ENCODE measurements at regions not wholly inside any gene's neighbourhood (a gene's known extent, or its start where the extent isn't known, plus 50 kb on each side); places are given as distances from the start of the nearest gene placed in this dataset.

DNA sequence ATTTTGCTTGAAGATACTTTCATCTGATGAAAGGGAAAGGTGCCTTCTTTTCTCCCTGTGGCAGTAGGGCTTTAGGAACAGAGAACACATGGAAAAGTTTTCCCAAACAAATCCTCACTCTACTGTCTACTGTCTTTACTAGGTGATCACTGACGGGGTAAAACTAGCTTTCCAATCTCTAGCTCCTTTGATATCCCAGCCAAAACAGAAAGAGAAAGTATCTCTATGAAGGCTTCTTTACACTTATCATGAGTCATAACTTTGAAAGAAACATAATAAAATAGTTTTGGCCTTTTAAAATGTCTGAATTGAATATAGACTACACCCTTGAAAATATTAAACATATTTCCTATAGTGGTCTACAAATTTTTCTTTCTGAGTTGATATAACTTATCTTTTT lies 214.5 kb downstream of the DSEL start:
- ChIA-PET CTCF (no interaction called here), POLR2A (no interaction called here), RAD21 (ENCODE audit: low non-redundant PET in 1 of 2, low total read pairs in 2 of 2, uncharacterized antibody in 2 of 2, unreplicated experiment in 2 of 2) (no interaction called here)
- Histone ChIP-seq H3K9ac (ENCODE audit: low read length) (no peak overlapping the region), H3K4me2 (ENCODE audit: low read length) (no peak overlapping the region), H3K9me3 (ENCODE audit: control insufficient read depth in 1 of 2, insufficient read depth in 1 of 2, low read depth in 1 of 2, low read length in 2 of 2) (peaks cover 4 to 27% of the 10 kb centered on the region in 2 experiments; a peak in 2 of 4 replicates), H3K4me1 (ENCODE audit: control insufficient read depth in 1 of 2, insufficient read depth in 2 of 2, low read length in 2 of 2) (no peaks in the 10 kb centered on the region), H3K79me2 (ENCODE audit: insufficient read depth, low read length) (no peaks in the 10 kb centered on the region), H2AFZ (ENCODE audit: low read depth, low read length, poor library complexity, severe bottlenecking) (no peak overlapping the region), H3K27ac (ENCODE audit: low read depth, low read length) (no peak overlapping the region), H3K36me3 (ENCODE audit: control insufficient read depth in 1 of 2, insufficient read depth in 2 of 2, low read length in 2 of 2) (no peaks in the 10 kb centered on the region), H3K27me3 (ENCODE audit: insufficient read depth, low read length) (no peaks in the 10 kb centered on the region), H3K4me3 (replicated peaks in 1 of 2; ENCODE audit: low read depth in 1 of 2, low read length in 2 of 2) (no peak overlapping the region), H3K9me2 (ENCODE audit: insufficient read depth) (no peaks in the 10 kb centered on the region), H4K20me1 (ENCODE audit: insufficient read depth) (no peaks in the 10 kb centered on the region)
- no peak for TF ChIP-seq EZH2phosphoT487 (IDR thresholded peaks at IDR 0.05; ENCODE audit: borderline replicate concordance)
- intact Hi-C loops (cut with micrococcal nuclease) = no loop called here
- BruUV-seq (replicated peaks) = no TSS peak
- ATAC-seq (no peak), DNase-seq (ENCODE audit: low read depth, low spot score) (no peak)

GRCh38 chr18:67301592-67301991 lies 214.9 kb downstream of the DSEL start:
- Histone ChIP-seq H3K36me3 (ENCODE audit: control insufficient read depth in 1 of 2, insufficient read depth in 2 of 2, low read length in 2 of 2) (no peaks in the 10 kb centered on the region), H3K4me3 (replicated peaks in 1 of 2; ENCODE audit: low read depth in 1 of 2, low read length in 2 of 2) (no peak overlapping the region), H3K9me3 (ENCODE audit: control insufficient read depth in 1 of 2, insufficient read depth in 1 of 2, low read depth in 1 of 2, low read length in 2 of 2) (peaks cover 4 to 27% of the 10 kb centered on the region in 2 experiments; a peak in 2 of 4 replicates), H3K9ac (ENCODE audit: low read length) (no peak overlapping the region), H4K20me1 (ENCODE audit: insufficient read depth) (no peaks in the 10 kb centered on the region), H2AFZ (ENCODE audit: low read depth, low read length, poor library complexity, severe bottlenecking) (no peak overlapping the region), H3K27ac (ENCODE audit: low read depth, low read length) (no peak overlapping the region), H3K79me2 (ENCODE audit: insufficient read depth, low read length) (no peaks in the 10 kb centered on the region), H3K4me2 (ENCODE audit: low read length) (no peak overlapping the region), H3K4me1 (ENCODE audit: control insufficient read depth in 1 of 2, insufficient read depth in 2 of 2, low read length in 2 of 2) (no peaks in the 10 kb centered on the region), H3K27me3 (ENCODE audit: insufficient read depth, low read length) (no peaks in the 10 kb centered on the region), H3K9me2 (ENCODE audit: insufficient read depth) (no peaks in the 10 kb centered on the region)
- CTCF ChIA-PET = no interaction called here
- POLR2A ChIA-PET = no interaction called here
- RAD21 ChIA-PET (ENCODE audit: low non-redundant PET in 1 of 2, low total read pairs in 2 of 2, uncharacterized antibody in 2 of 2, unreplicated experiment in 2 of 2) = no interaction called here
- no TSS peak for BruUV-seq (replicated peaks)
- DNase-seq (ENCODE audit: low read depth, low spot score) (no peak), ATAC-seq (no peak)
- intact Hi-C loops (cut with micrococcal nuclease) = no loop called here
- TF ChIP-seq REST (IDR thresholded peaks at IDR 0.05; ENCODE audit: low read depth) (no peak), EGR1 (IDR thresholded peaks at IDR 0.05; ENCODE audit: low read depth) (no peak), ZBTB33 (IDR thresholded peaks at IDR 0.05; ENCODE audit: extremely low read depth, insufficient replicate concordance, low read length) (no peak), SRF (IDR thresholded peaks at IDR 0.05; ENCODE audit: low read depth) (no peak), EZH2 (IDR thresholded peaks at IDR 0.05) (no peak), RAD21 (IDR thresholded peaks at IDR 0.05; ENCODE audit: low read depth) (no peak), POLR2AphosphoS5 (IDR thresholded peaks at IDR 0.05; ENCODE audit: low read depth, low read length) (no peak), ATF3 (IDR thresholded peaks at IDR 0.05) (no peak), ZFX (IDR thresholded peaks at IDR 0.05) (no peak), YY1 (IDR thresholded peaks at IDR 0.05; ENCODE audit: extremely low read depth, insufficient replicate concordance, low read depth, low read length) (no peak), JUND (IDR thresholded peaks at IDR 0.05) (no peak), SIN3A (IDR thresholded peaks at IDR 0.05; ENCODE audit: low read depth) (no peak), SP1 (IDR thresholded peaks at IDR 0.05; ENCODE audit: low read depth) (no peak)

Data from HCT116 (cell line).